ENCODE measurements at regions not wholly inside any gene's neighbourhood (a gene's known extent, or its start where the extent isn't known, plus 50 kb on each side); places are given as distances from the start of the nearest gene placed in this dataset.
"Not testable (repeated sequence)": the region's sequence is repeated elsewhere in the genome, so short reads cannot be mapped to it uniquely, and the experiment has no call there.

DNA sequence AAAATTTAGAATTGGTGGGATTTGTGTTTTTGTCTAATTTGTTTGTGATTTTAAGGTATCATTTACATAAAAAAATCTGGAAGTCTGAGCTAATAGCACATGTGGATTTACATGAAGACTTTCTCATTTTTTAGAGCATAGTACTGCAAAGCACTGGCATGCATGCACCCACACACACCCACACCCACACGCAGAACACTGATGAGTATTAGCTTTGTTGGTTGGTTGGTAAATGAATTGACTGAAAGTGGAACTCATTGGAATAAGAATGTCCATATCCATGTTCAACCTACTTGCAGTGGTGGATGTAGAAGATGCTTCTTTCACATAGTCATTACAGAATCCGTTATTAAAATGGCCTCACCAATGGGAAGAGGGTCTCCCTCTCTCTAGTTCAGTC is 475.8 kb downstream of the PLCL1 start:
- Histone ChIP-seq H3K4me1 (no peaks in the 10 kb centered on the region), H3K27ac (no peak overlapping the region), H3K9me3 (no peaks in the 10 kb centered on the region), H3K27me3 (peaks cover 3% of the 10 kb centered on the region), H3K36me3 (no peaks in the 10 kb centered on the region), H3K4me3 (no peak overlapping the region)
- DNase-seq (no peak), ATAC-seq (no peak)
- intact Hi-C loops (cut with DNase I), result no loop called here
- no peak for TF ChIP-seq CTCF (IDR thresholded peaks at IDR 0.05)

GRCh38 chr2:198279026-198279425 is 474.6 kb downstream of the PLCL1 start:
- intact Hi-C loops (cut with DNase I), result no loop called here
- H3K27me3 ChIP-seq, result peaks cover 3% of the 10 kb centered on the region
- H3K4me3 ChIP-seq, result no peak overlapping the region
- TF ChIP-seq CTCF (IDR thresholded peaks at IDR 0.05), result no peak
- no peaks in the 10 kb centered on the region for H3K9me3 ChIP-seq
- ATAC-seq (no peak), DNase-seq (no peak)
- H3K4me1 ChIP-seq, result no peaks in the 10 kb centered on the region
- H3K27ac ChIP-seq, result no peak overlapping the region
- H3K36me3 ChIP-seq, result no peaks in the 10 kb centered on the region

DNA sequence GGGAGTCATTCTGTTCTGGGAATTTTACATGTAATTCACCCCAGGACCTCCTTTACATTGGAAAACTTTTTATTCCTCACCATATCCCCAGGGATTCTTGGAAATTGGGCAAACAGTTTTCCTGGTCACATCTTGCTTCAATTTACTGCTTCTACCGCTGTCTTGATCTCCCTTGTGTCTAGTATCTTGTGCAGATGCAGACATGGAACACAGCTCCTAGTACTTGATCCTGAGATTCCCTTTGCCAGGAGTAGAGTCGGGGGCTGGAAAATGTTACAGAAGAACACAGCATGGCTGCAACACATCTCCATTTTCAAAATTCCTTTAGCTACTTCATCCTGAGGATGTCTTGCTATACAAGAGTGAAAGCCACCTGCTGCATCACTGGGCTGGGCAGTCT is 472.8 kb downstream of the PLCL1 start:
- Histone ChIP-seq H3K27me3 (no peaks in the 10 kb centered on the region), H3K4me3 (no peak overlapping the region), H3K36me3 (no peaks in the 10 kb centered on the region), H3K9me3 (no peaks in the 10 kb centered on the region), H3K4me1 (no peaks in the 10 kb centered on the region), H3K27ac (no peak overlapping the region)
- DNase-seq, result no peak
- no peak for TF ChIP-seq CTCF (IDR thresholded peaks at IDR 0.05)
- intact Hi-C loops (cut with DNase I), result no loop called here
- ATAC-seq, result no peak

DNA sequence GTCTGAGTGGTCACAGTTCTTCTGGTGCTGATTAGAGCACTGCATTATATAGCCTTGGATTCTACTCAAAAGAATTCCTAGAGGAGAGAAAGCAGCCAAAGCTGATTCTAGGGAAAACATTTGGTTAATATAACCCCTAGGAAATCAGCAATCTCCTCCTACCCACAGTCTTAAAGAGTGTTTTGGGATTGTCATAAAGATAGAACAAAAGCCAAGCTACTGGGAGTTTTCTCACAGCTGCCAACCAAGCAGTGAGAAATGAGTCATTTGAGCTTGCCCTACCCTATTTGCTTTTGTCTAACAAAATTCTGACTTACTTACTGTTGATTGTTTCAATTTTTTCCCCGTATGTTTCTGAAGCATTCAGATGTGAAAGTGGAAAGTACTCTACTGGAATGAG is 469.3 kb downstream of the PLCL1 start:
- Histone ChIP-seq H3K4me3 (no peak overlapping the region), H3K27ac (no peak overlapping the region), H3K4me1 (no peaks in the 10 kb centered on the region), H3K9me3 (no peaks in the 10 kb centered on the region), H3K36me3 (no peaks in the 10 kb centered on the region), H3K27me3 (no peaks in the 10 kb centered on the region)
- intact Hi-C loops (cut with DNase I), result no loop called here
- no peak for ATAC-seq
- no peak for TF ChIP-seq CTCF (IDR thresholded peaks at IDR 0.05)
- no peak for DNase-seq

DNA sequence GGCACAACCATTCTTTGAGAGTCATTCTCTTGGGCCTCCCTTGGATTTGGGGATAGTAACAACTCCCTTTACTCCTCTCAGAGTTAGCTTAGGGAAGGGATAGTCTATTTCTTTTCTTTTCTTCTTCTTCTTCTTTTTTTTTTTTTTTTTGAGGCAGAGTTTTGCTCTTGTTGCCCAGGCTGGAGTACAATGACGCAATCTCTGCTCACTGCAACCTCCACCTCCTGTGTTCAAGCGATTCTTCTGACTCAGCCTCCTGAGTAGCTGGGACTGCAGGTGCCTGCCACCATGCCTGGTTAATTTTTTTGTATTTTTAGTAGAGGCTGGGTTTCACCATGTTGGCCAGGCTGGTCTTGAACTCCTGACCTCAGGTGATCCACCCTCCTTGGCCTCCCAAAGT is 465.8 kb downstream of the PLCL1 start:
- ATAC-seq; DNase-seq; H3K27me3 ChIP-seq; H3K36me3 ChIP-seq; H3K4me3 ChIP-seq; H3K9me3 ChIP-seq; intact Hi-C loops (cut with DNase I); H3K4me1 ChIP-seq; H3K27ac ChIP-seq: not testable (repeated sequence)

- intact Hi-C loops (cut with DNase I), result no loop called here
- Histone ChIP-seq H3K27ac (no peak overlapping the region), H3K36me3 (no peaks in the 10 kb centered on the region), H3K4me1 (no peaks in the 10 kb centered on the region), H3K9me3 (no peaks in the 10 kb centered on the region), H3K27me3 (no peaks in the 10 kb centered on the region), H3K4me3 (no peak overlapping the region)
- DNase-seq (no peak), ATAC-seq (no peak)
- no peak for TF ChIP-seq CTCF (IDR thresholded peaks at IDR 0.05)
Observed at GRCh38 chr2:198268519-198268918, 464.1 kb downstream of the PLCL1 start.
